Chondrocyte (in vitro differentiated cells): ENCODE measurements at regions not wholly inside any gene's neighbourhood (a gene's known extent, or its start where the extent isn't known, plus 50 kb on each side); places are given as distances from the start of the nearest gene placed in this dataset.

Source experiments
- DNase-seq: peaks from one replicate; pipeline ENCODE4 v3.0.0; 2021; ENCODE audit warnings: mixed read lengths, low spot score
- H3K27ac Mint-ChIP-seq: one replicate; pipeline ENCODE4 v1.8.0; 2021; ENCODE audit warnings: mild to moderate bottlenecking, moderate library complexity, mixed read lengths; ENCODE audit not compliant: unreplicated experiment
- H3K27me3 Mint-ChIP-seq: 2 replicates; pipeline ENCODE4 v1.8.0; 2021; ENCODE audit warnings: low read depth, mixed read lengths
- H3K36me3 Mint-ChIP-seq: 2 replicates; pipeline ENCODE4 v1.8.0; 2021; ENCODE audit warnings: low read depth, mixed read lengths
- H3K4me1 Mint-ChIP-seq: 2 replicates; pipeline ENCODE4 v1.8.0; 2021; ENCODE audit warnings: low read depth, mild to moderate bottlenecking, mixed read lengths
- H3K4me3 Mint-ChIP-seq: one replicate; pipeline ENCODE4 v1.8.0; 2021; ENCODE audit warnings: mild to moderate bottlenecking, moderate library complexity, mixed read lengths; ENCODE audit not compliant: unreplicated experiment
- H3K9me3 Mint-ChIP-seq: 2 replicates; pipeline ENCODE4 v1.8.0; 2021; ENCODE audit warnings: low read depth, mixed read lengths
- TF ChIP-seq, protein P1 (sequence below): fragments of 200-600 bp; sonication (generic); IDR thresholded peaks from 2 replicates; pipeline ENCODE4 v1.5.0; 2021; ENCODE audit warnings: antibody characterized with exemption, mild to moderate bottlenecking, moderate library complexity

DNA sequence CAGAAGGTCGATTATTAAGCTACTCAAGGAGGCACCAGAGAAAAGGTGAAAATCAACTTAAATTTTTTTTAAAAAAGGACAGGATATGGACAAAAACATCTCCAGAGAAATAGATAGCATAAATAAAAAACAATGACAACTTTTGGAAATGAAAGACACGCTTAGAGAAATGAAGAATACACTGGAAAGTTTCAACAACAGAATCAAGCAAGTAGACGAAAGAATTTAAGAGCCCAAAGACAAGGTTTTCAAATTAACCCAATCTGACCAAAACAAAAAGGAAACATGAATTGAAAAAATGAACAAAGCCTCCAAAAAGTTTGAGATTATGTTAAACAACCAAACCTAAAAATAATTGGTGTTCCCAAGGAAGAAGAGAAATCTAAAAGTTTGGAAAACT, 191.1 kb upstream of the BMP4 start:
- Mint-ChIP-seq H3K36me3 (peaks cover 23% of the 10 kb centered on the region), H3K4me1 (no peaks in the 10 kb centered on the region), H3K27ac (no peak overlapping the region), H3K9me3 (peaks cover 39% of the 10 kb centered on the region), H3K4me3 (no peak overlapping the region), H3K27me3 (no peaks in the 10 kb centered on the region)
- TF ChIP-seq, protein P1, sequence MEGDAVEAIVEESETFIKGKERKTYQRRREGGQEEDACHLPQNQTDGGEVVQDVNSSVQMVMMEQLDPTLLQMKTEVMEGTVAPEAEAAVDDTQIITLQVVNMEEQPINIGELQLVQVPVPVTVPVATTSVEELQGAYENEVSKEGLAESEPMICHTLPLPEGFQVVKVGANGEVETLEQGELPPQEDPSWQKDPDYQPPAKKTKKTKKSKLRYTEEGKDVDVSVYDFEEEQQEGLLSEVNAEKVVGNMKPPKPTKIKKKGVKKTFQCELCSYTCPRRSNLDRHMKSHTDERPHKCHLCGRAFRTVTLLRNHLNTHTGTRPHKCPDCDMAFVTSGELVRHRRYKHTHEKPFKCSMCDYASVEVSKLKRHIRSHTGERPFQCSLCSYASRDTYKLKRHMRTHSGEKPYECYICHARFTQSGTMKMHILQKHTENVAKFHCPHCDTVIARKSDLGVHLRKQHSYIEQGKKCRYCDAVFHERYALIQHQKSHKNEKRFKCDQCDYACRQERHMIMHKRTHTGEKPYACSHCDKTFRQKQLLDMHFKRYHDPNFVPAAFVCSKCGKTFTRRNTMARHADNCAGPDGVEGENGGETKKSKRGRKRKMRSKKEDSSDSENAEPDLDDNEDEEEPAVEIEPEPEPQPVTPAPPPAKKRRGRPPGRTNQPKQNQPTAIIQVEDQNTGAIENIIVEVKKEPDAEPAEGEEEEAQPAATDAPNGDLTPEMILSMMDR, result no peak
- no peak for DNase-seq

DNA sequence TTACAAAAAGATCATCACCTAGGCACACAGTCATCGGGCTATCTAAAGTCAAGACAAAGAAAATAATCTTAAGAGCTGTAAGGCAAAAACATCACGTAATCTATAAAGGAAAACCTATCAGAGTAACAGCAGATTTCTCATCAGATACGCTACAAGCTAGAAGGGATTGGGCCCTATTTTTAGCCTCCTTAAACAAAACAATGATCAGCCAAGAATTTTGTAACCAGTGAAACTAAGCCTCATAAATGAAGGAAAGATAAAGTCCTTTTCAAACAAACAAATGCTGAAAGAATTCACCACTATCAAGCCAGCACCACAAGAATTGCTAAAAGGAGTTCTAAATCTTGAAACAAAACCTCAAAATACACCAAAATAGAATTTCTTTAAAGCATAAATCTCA, 191.6 kb upstream of the BMP4 start:
- Mint-ChIP-seq H3K4me3 (no peak overlapping the region), H3K27ac (no peak overlapping the region), H3K4me1 (no peaks in the 10 kb centered on the region), H3K27me3 (no peaks in the 10 kb centered on the region), H3K9me3 (peaks cover 39% of the 10 kb centered on the region), H3K36me3 (peaks cover 23% of the 10 kb centered on the region)
- no peak for DNase-seq
- TF ChIP-seq, protein P1, result no peak

DNA sequence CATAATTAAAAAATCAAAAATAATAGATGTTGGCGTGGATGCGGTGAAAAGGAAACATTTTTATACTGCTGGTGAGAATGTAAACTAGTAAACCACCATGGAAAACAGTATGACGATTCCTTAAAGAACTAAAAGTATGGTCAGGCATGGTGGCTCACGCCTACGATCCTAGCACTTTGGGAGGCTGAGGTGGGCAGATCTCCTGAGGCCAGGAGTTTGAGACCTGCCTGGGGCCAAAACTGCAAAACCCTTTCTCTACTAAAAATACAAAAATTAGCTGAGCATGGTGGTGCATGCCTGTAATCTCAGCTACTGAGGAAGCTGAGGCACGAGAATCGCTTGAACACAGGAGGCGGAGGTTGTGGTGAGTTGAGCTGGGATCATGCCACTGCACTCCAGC, 195.7 kb upstream of the BMP4 start:
- peaks cover 21% of the 10 kb centered on the region for H3K36me3 Mint-ChIP-seq
- no peaks in the 10 kb centered on the region for H3K27me3 Mint-ChIP-seq
- H3K27ac Mint-ChIP-seq, result no peak overlapping the region
- no peak overlapping the region for H3K4me3 Mint-ChIP-seq
- no peak for DNase-seq
- H3K4me1 Mint-ChIP-seq, result no peaks in the 10 kb centered on the region
- TF ChIP-seq, protein P1, result no peak
- H3K9me3 Mint-ChIP-seq, result peaks cover 33% of the 10 kb centered on the region

DNA sequence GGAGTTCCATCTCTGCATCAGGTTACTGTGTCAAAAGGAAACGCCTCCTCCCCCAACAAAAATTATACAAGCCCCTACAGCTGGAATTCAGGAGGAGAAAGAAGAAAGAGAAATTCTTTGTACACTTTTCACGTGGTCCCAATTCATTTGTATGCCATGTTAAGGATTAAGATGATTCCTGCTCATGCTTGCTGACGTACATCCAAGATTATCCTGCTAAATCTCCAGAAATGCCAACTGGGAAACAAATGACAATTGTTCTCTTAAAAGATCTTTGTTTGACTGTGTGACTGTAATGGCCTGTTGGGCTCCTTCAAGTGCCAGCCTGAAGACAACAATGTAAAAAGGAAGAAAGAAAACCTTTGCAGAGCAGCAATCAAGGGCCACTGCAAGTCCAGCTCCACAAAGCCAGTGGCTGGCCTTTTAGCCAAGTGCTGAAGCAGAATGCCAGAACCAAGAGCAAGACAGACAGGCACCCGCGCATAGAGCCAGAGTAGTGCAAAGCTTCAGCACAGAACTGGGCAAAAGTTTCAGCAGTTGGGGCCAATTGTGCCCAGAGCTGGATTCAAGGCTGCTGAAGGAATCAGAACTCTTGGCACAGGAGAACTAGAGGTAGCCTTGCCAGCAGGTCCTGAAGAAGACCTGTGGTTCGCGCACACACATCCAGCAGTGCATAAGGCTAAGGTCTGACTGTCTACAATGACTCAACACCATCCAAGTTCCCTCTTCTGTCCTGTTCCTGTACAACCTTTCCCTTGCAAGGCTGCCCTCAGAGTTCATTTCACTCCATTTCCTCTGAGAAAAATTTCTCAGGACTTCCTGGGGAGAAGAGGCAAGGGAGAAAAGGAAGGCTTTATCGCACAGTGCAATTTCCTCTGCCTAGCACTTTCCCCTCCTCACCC, 209.7 kb upstream of the BMP4 start:
- Mint-ChIP-seq H3K4me1 (peaks cover 19% of the 10 kb centered on the region), H3K9me3 (no peaks in the 10 kb centered on the region), H3K27me3 (peaks cover 1% of the 10 kb centered on the region), H3K4me3 (no peak overlapping the region), H3K36me3 (no peaks in the 10 kb centered on the region), H3K27ac (no peak overlapping the region)
- TF ChIP-seq, protein P1, result no peak
- no peak for DNase-seq

DNA sequence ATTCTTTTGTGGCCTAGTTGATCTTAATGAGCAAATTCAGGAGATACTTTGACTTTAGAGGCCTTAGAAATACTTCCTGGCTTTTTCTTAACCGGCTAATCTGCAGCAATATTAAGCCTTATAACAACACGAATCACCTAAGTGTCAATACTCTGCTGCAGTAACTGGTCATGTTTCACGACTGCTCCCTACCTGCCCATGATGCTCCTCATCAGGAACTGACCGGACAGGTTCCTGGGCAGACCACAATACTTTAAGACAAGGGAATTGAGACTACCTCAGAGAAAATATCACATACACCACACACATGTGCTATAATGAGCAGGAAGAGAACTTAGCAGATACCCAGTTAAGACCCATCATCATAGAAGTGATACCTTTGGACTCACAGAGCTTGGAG, 211.9 kb upstream of the BMP4 start:
- Mint-ChIP-seq H3K36me3 (no peaks in the 10 kb centered on the region), H3K27ac (no peak overlapping the region), H3K27me3 (peaks cover 1% of the 10 kb centered on the region), H3K4me1 (peaks cover 38% of the 10 kb centered on the region), H3K4me3 (no peak overlapping the region), H3K9me3 (no peaks in the 10 kb centered on the region)
- TF ChIP-seq, protein P1, result no peak
- no peak for DNase-seq
